ENCODE measurements at regions not wholly inside any gene's neighbourhood (a gene's known extent, or its start where the extent isn't known, plus 50 kb on each side); places are given as distances from the start of the nearest gene placed in this dataset.

GRCh38 chr16:73879621-73880020, 417.0 kb upstream of the PSMD7 start:
- no peak overlapping the region for H3K4me2 ChIP-seq (ENCODE audit: low read length)
- H3K79me2 ChIP-seq (ENCODE audit: insufficient read depth, low read length): no peaks in the 10 kb centered on the region
- ATAC-seq (no peak), DNase-seq (ENCODE audit: low read depth, low spot score) (no peak)
- POLR2A ChIA-PET: no interaction called here
- RAD21 ChIA-PET (ENCODE audit: low non-redundant PET in 1 of 2, low total read pairs in 2 of 2, uncharacterized antibody in 2 of 2, unreplicated experiment in 2 of 2): no interaction called here
- no TSS peak for BruUV-seq (replicated peaks)
- no peak overlapping the region for H3K4me3 ChIP-seq (replicated peaks in 1 of 2; ENCODE audit: low read depth in 1 of 2, low read length in 2 of 2)
- no peak overlapping the region for H3K9ac ChIP-seq (ENCODE audit: low read length)
- no peak overlapping the region for H2AFZ ChIP-seq (ENCODE audit: low read depth, low read length, poor library complexity, severe bottlenecking)
- no peaks in the 10 kb centered on the region for H3K9me3 ChIP-seq (ENCODE audit: control insufficient read depth in 1 of 2, insufficient read depth in 1 of 2, low read depth in 1 of 2, low read length in 2 of 2)
- no peak overlapping the region for H3K27ac ChIP-seq (ENCODE audit: low read depth, low read length)
- H3K4me1 ChIP-seq (ENCODE audit: control insufficient read depth in 1 of 2, insufficient read depth in 2 of 2, low read length in 2 of 2): no peaks in the 10 kb centered on the region
- intact Hi-C loops (cut with micrococcal nuclease): loop anchor here (5.0 kb wide), 2 partner anchors 1377 to 1752 kb away; no protein-coding TSS in a partner anchor
- H3K27me3 ChIP-seq (ENCODE audit: insufficient read depth, low read length): peaks cover 67% of the 10 kb centered on the region
- H3K36me3 ChIP-seq (ENCODE audit: control insufficient read depth in 1 of 2, insufficient read depth in 2 of 2, low read length in 2 of 2): no peaks in the 10 kb centered on the region
- H4K20me1 ChIP-seq (ENCODE audit: insufficient read depth): no peaks in the 10 kb centered on the region
- no peak for TF ChIP-seq MAX (IDR thresholded peaks at IDR 0.05)
- no peak for TF ChIP-seq REST (IDR thresholded peaks at IDR 0.05; ENCODE audit: low read depth)
- TF ChIP-seq ELF1 (IDR thresholded peaks at IDR 0.05; ENCODE audit: borderline replicate concordance, low read depth): no peak
- TF ChIP-seq YY1 (IDR thresholded peaks at IDR 0.05; ENCODE audit: extremely low read depth, insufficient replicate concordance, low read depth, low read length): no peak
- no peak for TF ChIP-seq POLR2A (IDR thresholded peaks at IDR 0.05; ENCODE audit: borderline replicate concordance, extremely low read depth, insufficient read depth, insufficient read length)
- no peak for TF ChIP-seq SIN3A (IDR thresholded peaks at IDR 0.05; ENCODE audit: low read depth)
- TF ChIP-seq FOSL1 (IDR thresholded peaks at IDR 0.05; ENCODE audit: low read depth): no peak
- no peak for TF ChIP-seq ATF3 (IDR thresholded peaks at IDR 0.05)
- CTCF ChIA-PET: no interaction called here
- H3K9me2 ChIP-seq (ENCODE audit: insufficient read depth): no peaks in the 10 kb centered on the region
